H9 (cell line): ENCODE measurements at regions not wholly inside any gene's neighbourhood (a gene's known extent, or its start where the extent isn't known, plus 50 kb on each side); places are given as distances from the start of the nearest gene placed in this dataset.

Source experiments
- DNase-seq: peaks from one replicate; pipeline ENCODE4 v3.0.0-alpha.2; 2017
- H2AFZ ChIP-seq: one replicate; pipeline ENCODE4 v1.6.1; 2013; ENCODE audit warnings: mild to moderate bottlenecking, low read length, control low read depth, moderate library complexity
- H2AK5ac ChIP-seq: 2 replicates; pipeline ENCODE4 v1.6.1; 2013; ENCODE audit warnings: low read length, control low read depth, mixed read lengths; ENCODE audit not compliant: insufficient read length
- H2BK120ac ChIP-seq: one replicate; pipeline ENCODE4 v1.6.1; 2013; ENCODE audit warnings: low read depth, mild to moderate bottlenecking, low read length, control low read depth, inconsistent platforms; ENCODE audit not compliant: poor library complexity, severe bottlenecking
- H2BK12ac ChIP-seq: 2 replicates; pipeline ENCODE4 v1.6.1; 2013; ENCODE audit warnings: low read length, control low read depth, mixed read lengths, low read depth; ENCODE audit not compliant: insufficient read length
- H2BK15ac ChIP-seq: 2 replicates; pipeline ENCODE4 v1.6.1; 2013; ENCODE audit warnings: low read depth, low read length, control low read depth
- H2BK20ac ChIP-seq: one replicate; pipeline ENCODE4 v1.6.1; 2013; ENCODE audit warnings: low read depth, mild to moderate bottlenecking, low read length, control low read depth, inconsistent platforms; ENCODE audit not compliant: poor library complexity, severe bottlenecking
- H2BK5ac ChIP-seq: 2 replicates; pipeline ENCODE4 v1.6.1; 2013; ENCODE audit warnings: low read length, control low read depth, mixed read lengths; ENCODE audit not compliant: insufficient read length
- H3K14ac ChIP-seq: 2 replicates; pipeline ENCODE4 v1.6.1; 2013; ENCODE audit warnings: low read length, control low read depth; ENCODE audit not compliant: insufficient read depth
- H3K18ac ChIP-seq: 2 replicates; pipeline ENCODE4 v1.6.1; 2013; ENCODE audit warnings: low read depth, mild to moderate bottlenecking, mixed read lengths, low read length, control low read depth; ENCODE audit not compliant: insufficient read length
- H3K23ac ChIP-seq: 2 replicates; pipeline ENCODE4 v1.6.1; 2013; ENCODE audit warnings: low read length, control low read depth, mixed read lengths, low read depth; ENCODE audit not compliant: insufficient read length
- H3K23me2 ChIP-seq: 2 replicates; pipeline ENCODE4 v1.6.1; 2013; ENCODE audit warnings: low read depth, mild to moderate bottlenecking, mixed read lengths, low read length, control low read depth; ENCODE audit not compliant: insufficient read length, poor library complexity, severe bottlenecking
- H3K27ac ChIP-seq: 2 replicates; pipeline ENCODE4 v1.5.1; 2013; ENCODE audit warnings: low read length, control low read depth, mixed read lengths, low read depth; ENCODE audit not compliant: insufficient read length
- H3K27me3 ChIP-seq: 2 replicates; pipeline ENCODE4 v1.6.1; 2013; ENCODE audit warnings: low read length, control low read depth, inconsistent platforms; ENCODE audit not compliant: insufficient read depth
- H3K4ac ChIP-seq: 2 replicates; pipeline ENCODE4 v1.6.1; 2013; ENCODE audit warnings: low read depth, mild to moderate bottlenecking, control low read depth, inconsistent platforms, low read length, moderate library complexity
- H3K4me1 ChIP-seq: 2 replicates; pipeline ENCODE4 v1.6.1; 2013; ENCODE audit warnings: low read length, control low read depth, inconsistent platforms; ENCODE audit not compliant: insufficient read depth
- H3K4me2 ChIP-seq: 2 replicates; pipeline ENCODE4 v1.6.1; 2013; ENCODE audit warnings: low read length, control low read depth, mixed read lengths; ENCODE audit not compliant: insufficient read length, insufficient read depth
- H3K56ac ChIP-seq: 2 replicates; pipeline ENCODE4 v1.6.1; 2013; ENCODE audit warnings: low read depth, mild to moderate bottlenecking, mixed read lengths, low read length, control low read depth; ENCODE audit not compliant: insufficient read length
- H3K79me1 ChIP-seq: 2 replicates; pipeline ENCODE4 v1.6.1; 2013; ENCODE audit warnings: low read depth, mild to moderate bottlenecking, moderate library complexity, low read length, control low read depth, inconsistent platforms; ENCODE audit not compliant: insufficient read depth, poor library complexity, severe bottlenecking
- H3K79me2 ChIP-seq: 2 replicates; pipeline ENCODE4 v1.6.1; 2013; ENCODE audit warnings: low read length, control low read depth, inconsistent platforms; ENCODE audit not compliant: insufficient read depth
- H3K9ac ChIP-seq: 2 replicates; pipeline ENCODE4 v1.6.1; 2013; ENCODE audit warnings: low read length, control low read depth, mixed read lengths; ENCODE audit not compliant: insufficient read length; ENCODE audit errors: extremely low read depth
- H3K9me3 ChIP-seq: one replicate; pipeline ENCODE4 v1.6.1; 2013; ENCODE audit warnings: low read depth, low read length, inconsistent platforms; ENCODE audit not compliant: control insufficient read depth
- H3T11ph ChIP-seq: one replicate; pipeline ENCODE4 v1.6.1; 2013; ENCODE audit warnings: mild to moderate bottlenecking, low read length, control low read depth, inconsistent platforms
- H4K20me1 ChIP-seq: one replicate; pipeline ENCODE4 v1.6.1; 2013; ENCODE audit not compliant: control insufficient read depth, insufficient read length, insufficient read depth
- H4K5ac ChIP-seq: 2 replicates; pipeline ENCODE4 v1.6.1; 2013; ENCODE audit warnings: low read depth, mild to moderate bottlenecking, mixed read lengths, low read length, control low read depth; ENCODE audit not compliant: insufficient read length
- H4K8ac ChIP-seq: replicated peaks from 2 replicates; pipeline ENCODE4 v1.6.1; 2013; ENCODE audit warnings: low read length, control low read depth, mixed read lengths, low read depth; ENCODE audit not compliant: insufficient read length
- H4K91ac ChIP-seq: 2 replicates; pipeline ENCODE4 v1.6.1; 2013; ENCODE audit warnings: low read depth, mild to moderate bottlenecking, moderate library complexity, mixed read lengths, low read length, control low read depth; ENCODE audit not compliant: insufficient read length
- H3K27ac Mint-ChIP-seq, 3 experiments: 2 replicates in 2 of 3; 3 replicates in 1 of 3; pipeline ENCODE4 v1.8.0; 2020 to 2021; ENCODE audit warnings: mixed read lengths in 3 of 3, mild to moderate bottlenecking in 1 of 3, moderate library complexity in 1 of 3
- H3K27me3 Mint-ChIP-seq: 2 replicates; pipeline ENCODE4 v1.8.0; 2021; ENCODE audit warnings: low read depth, mild to moderate bottlenecking, moderate library complexity, mixed read lengths
- H3K36me3 Mint-ChIP-seq, 3 experiments: 2 replicates in 2 of 3; 3 replicates in 1 of 3; pipeline ENCODE4 v1.8.0; 2020 to 2021; ENCODE audit warnings: low read depth in 3 of 3, mixed read lengths in 3 of 3; ENCODE audit not compliant: insufficient read depth in 1 of 3
- H3K4me1 Mint-ChIP-seq, 2 experiments: 2 replicates each; pipeline ENCODE4 v1.8.0; 2020; ENCODE audit warnings: mixed read lengths in 2 of 2
- H3K4me3 Mint-ChIP-seq, 2 experiments: 2 replicates in 1 of 2; 3 replicates in 1 of 2; pipeline ENCODE4 v1.8.0; 2020 to 2021; ENCODE audit warnings: mild to moderate bottlenecking in 2 of 2, mixed read lengths in 2 of 2, moderate library complexity in 1 of 2
- H3K9me3 Mint-ChIP-seq, 2 experiments: 2 replicates in 1 of 2; 3 replicates in 1 of 2; pipeline ENCODE4 v1.8.0; 2020; ENCODE audit warnings: mild to moderate bottlenecking in 2 of 2, mixed read lengths in 2 of 2, moderate library complexity in 1 of 2
- CTCF ChIP-seq: fragments of 200-600 bp; sonication (generic); conservative IDR thresholded peaks from 3 replicates; pipeline ENCODE4 v1.8.0; 2021; ENCODE audit warnings: antibody characterized with exemption, mild to moderate bottlenecking
- WGBS: extraction: QIAGEN DNeasy Blood & Tissue Kit; methylation state at CpG from one replicate; pipeline ENCODE4 v1.1.7; 2013; ENCODE audit warnings: missing lambda C conversion rate, low lambda C conversion rate, mixed read lengths; ENCODE audit not compliant: insufficient read length; ENCODE audit errors: extremely low coverage; 5-methylcytosine and 5-hydroxymethylcytosine counted together

GRCh38 chr5:138695781-138696180, 57.4 kb upstream of the CTNNA1 start:
- no peak overlapping the region for H3K14ac ChIP-seq
- no peak overlapping the region for H4K8ac ChIP-seq
- H2BK5ac ChIP-seq: no peak overlapping the region
- no peak overlapping the region for H3K9ac ChIP-seq
- H3K27me3 Mint-ChIP-seq: no peaks in the 10 kb centered on the region; the same call in 1 of the 2 replicates
- H3K4me2 ChIP-seq: no peak overlapping the region
- H2BK15ac ChIP-seq: no peak overlapping the region
- H3K27me3 ChIP-seq: no peaks in the 10 kb centered on the region
- H3K9me3 ChIP-seq: no peaks in the 10 kb centered on the region
- H3K36me3 Mint-ChIP-seq: no peaks in the 10 kb centered on the region; a peak in 1 of 7 replicates
- H2BK12ac ChIP-seq: no peak overlapping the region
- H3T11ph ChIP-seq: no peak overlapping the region
- no peak overlapping the region for H4K91ac ChIP-seq
- H3K4ac ChIP-seq: no peak overlapping the region
- no peak overlapping the region for H2AFZ ChIP-seq
- H3K4me1 Mint-ChIP-seq: peaks cover 0 to 4% of the 10 kb centered on the region in 2 experiments; a peak in 1 of 4 replicates
- no CpG with 5 or more reads among the region's 3 CpGs for WGBS
- H3K9me3 Mint-ChIP-seq: no peaks in the 10 kb centered on the region
- H3K4me1 ChIP-seq: no peaks in the 10 kb centered on the region
- H2AK5ac ChIP-seq: no peak overlapping the region
- H3K23ac ChIP-seq: no peak overlapping the region
- no peak overlapping the region for H2BK20ac ChIP-seq
- H2BK120ac ChIP-seq: no peak overlapping the region
- no peak overlapping the region for H3K27ac Mint-ChIP-seq
- H3K79me1 ChIP-seq: no peaks in the 10 kb centered on the region
- no peak overlapping the region for H3K18ac ChIP-seq
- no peaks in the 10 kb centered on the region for H3K23me2 ChIP-seq
- H4K5ac ChIP-seq: no peak overlapping the region
- no peak overlapping the region for H3K4me3 Mint-ChIP-seq
- no peak overlapping the region for H3K56ac ChIP-seq
- H4K20me1 ChIP-seq: no peaks in the 10 kb centered on the region
- TF ChIP-seq CTCF: no peak
- H3K27ac ChIP-seq: no peak overlapping the region
- H3K79me2 ChIP-seq: no peaks in the 10 kb centered on the region
- no peak for DNase-seq
